Right renal pelvis (tissue), 4 donors: ENCODE measurements at regions not wholly inside any gene's neighbourhood (a gene's known extent, or its start where the extent isn't known, plus 50 kb on each side); places are given as distances from the start of the nearest gene placed in this dataset.

ENCODE experiments used
- DNase-seq, 4 donors: peaks; one replicate each; pipeline ENCODE4 v3.0.0-alpha.2; 2013; ENCODE audit warnings: low read depth in 4 of 4, low spot score in 3 of 4, missing footprints in 1 of 4

GRCh38 chr18:50444539-50444938 lies 69.7 kb downstream of the SKA1 start:
- no peak for DNase-seq

GRCh38 chr18:50446629-50447028 lies 71.8 kb downstream of the SKA1 start:
- DNase-seq = no peak

GRCh38 chr18:50447102-50447741 lies 72.4 kb downstream of the SKA1 start:
- DNase-seq = no peak

- no peak for DNase-seq
These were observed 73.1 kb downstream of the SKA1 start for GRCh38 chr18:50447952-50448351.

- no peak for DNase-seq
These were observed 76.4 kb downstream of the SKA1 start for GRCh38 chr18:50451100-50451842.

- no peak for DNase-seq
These were observed 78.3 kb downstream of the SKA1 start for GRCh38 chr18:50453014-50453680.

GRCh38 chr18:50453732-50454131 lies 78.9 kb downstream of the SKA1 start:
- no peak for DNase-seq

GRCh38 chr18:50454387-50454988 lies 79.6 kb downstream of the SKA1 start:
- no peak for DNase-seq

GRCh38 chr18:50456285-50456684 lies 81.4 kb downstream of the SKA1 start:
- DNase-seq = no peak

- no peak for DNase-seq
These were observed 82.8 kb downstream of the SKA1 start for GRCh38 chr18:50457639-50458038.

GRCh38 chr18:50458366-50458765 lies 83.5 kb downstream of the SKA1 start:
- DNase-seq = no peak

GRCh38 chr18:50458796-50459195 lies 84.0 kb downstream of the SKA1 start:
- no peak for DNase-seq

- no peak for DNase-seq
These were observed 85.2 kb downstream of the SKA1 start for GRCh38 chr18:50460062-50460461.

GRCh38 chr18:50460716-50461115 lies 85.9 kb downstream of the SKA1 start:
- no peak for DNase-seq

GRCh38 chr18:50461251-50461650 lies 86.4 kb downstream of the SKA1 start:
- DNase-seq = no peak

GRCh38 chr18:50465211-50466153 lies 90.6 kb downstream of the SKA1 start:
- no peak for DNase-seq

- no peak for DNase-seq
These were observed 91.8 kb downstream of the SKA1 start for GRCh38 chr18:50466634-50467033.

GRCh38 chr18:50468807-50469206 lies 91.1 kb upstream of the MAPK4 start:
- no peak for DNase-seq

- no peak for DNase-seq
These were observed 90.5 kb upstream of the MAPK4 start for GRCh38 chr18:50469380-50469781.

- no peak for DNase-seq
These were observed 86.9 kb upstream of the MAPK4 start for GRCh38 chr18:50472941-50473340.
